ENCODE measurements at regions not wholly inside any gene's neighbourhood (a gene's known extent, or its start where the extent isn't known, plus 50 kb on each side); places are given as distances from the start of the nearest gene placed in this dataset.

DNA sequence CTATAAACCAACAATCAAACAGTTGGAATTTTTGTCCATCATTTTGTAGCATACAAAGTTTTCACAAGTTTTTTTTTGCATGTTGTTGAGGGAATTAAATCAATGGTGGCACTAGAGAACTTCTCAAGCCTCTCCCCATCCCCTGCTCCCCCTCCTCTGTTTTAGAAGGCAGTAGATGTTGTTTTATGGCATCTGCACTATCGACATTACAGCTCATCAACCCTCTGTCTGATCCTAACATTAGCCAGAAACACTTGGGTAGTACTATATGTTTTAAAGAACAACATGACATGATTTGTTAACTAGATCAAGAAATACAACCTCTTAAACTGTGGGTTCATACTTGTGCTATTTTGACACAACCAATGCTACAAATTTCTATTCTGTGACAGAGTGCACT lies 306.5 kb upstream of the NR5A2 start:
- TF ChIP-seq, protein P1, sequence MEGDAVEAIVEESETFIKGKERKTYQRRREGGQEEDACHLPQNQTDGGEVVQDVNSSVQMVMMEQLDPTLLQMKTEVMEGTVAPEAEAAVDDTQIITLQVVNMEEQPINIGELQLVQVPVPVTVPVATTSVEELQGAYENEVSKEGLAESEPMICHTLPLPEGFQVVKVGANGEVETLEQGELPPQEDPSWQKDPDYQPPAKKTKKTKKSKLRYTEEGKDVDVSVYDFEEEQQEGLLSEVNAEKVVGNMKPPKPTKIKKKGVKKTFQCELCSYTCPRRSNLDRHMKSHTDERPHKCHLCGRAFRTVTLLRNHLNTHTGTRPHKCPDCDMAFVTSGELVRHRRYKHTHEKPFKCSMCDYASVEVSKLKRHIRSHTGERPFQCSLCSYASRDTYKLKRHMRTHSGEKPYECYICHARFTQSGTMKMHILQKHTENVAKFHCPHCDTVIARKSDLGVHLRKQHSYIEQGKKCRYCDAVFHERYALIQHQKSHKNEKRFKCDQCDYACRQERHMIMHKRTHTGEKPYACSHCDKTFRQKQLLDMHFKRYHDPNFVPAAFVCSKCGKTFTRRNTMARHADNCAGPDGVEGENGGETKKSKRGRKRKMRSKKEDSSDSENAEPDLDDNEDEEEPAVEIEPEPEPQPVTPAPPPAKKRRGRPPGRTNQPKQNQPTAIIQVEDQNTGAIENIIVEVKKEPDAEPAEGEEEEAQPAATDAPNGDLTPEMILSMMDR (IDR thresholded peaks at IDR 0.05; ENCODE audit: low read length) = no peak
- no peak for TF ChIP-seq EZH2 (IDR thresholded peaks at IDR 0.05; ENCODE audit: borderline replicate concordance, low read length)

All from OCI-LY1 (cell line).